ENCODE measurements at regions not wholly inside any gene's neighbourhood (a gene's known extent, or its start where the extent isn't known, plus 50 kb on each side); places are given as distances from the start of the nearest gene placed in this dataset.
A peak's percentile ranks its signal among the peaks of the same experiment; 100 is the strongest.
"Not testable (repeated sequence)": the region's sequence is repeated elsewhere in the genome, so short reads cannot be mapped to it uniquely, and the experiment has no call there.

DNA sequence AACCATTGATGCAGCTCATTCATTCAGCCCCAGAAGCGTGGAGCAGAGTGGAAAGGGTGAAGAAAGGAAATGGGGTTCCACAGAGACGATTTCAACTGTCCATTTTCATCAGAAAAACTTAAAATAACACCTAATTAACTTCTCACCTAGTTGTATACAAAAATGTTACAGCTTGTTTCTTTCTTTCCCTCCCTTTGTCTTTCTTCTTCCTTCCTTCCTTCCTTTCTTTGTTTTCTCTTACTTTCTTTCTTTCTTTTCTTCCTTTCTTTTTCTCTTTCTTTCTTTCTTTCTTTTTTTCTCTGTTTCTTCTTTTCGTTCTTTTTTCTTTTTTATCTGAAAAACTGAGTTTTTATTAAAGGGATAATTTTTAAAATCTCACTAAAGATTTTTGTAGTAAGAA, 105.9 kb upstream of the GNAI1 start:
- Histone ChIP-seq H3K79me2 (no peaks in the 10 kb centered on the region), H2AFZ (no peak overlapping the region), H3K27ac (no peak overlapping the region), H3K36me3 (replicated peaks; ENCODE audit: insufficient read depth, low read depth) (no peaks in the 10 kb centered on the region), H3K4me2 (no peak overlapping the region), H3K9me2 (replicated peaks; ENCODE audit: insufficient read depth) (no peaks in the 10 kb centered on the region), H3K4me3 (no peak overlapping the region), H3K27me3 (no peaks in the 10 kb centered on the region), H3K9me3 (ENCODE audit: low read depth) (no peaks in the 10 kb centered on the region), H3K4me1 (ENCODE audit: insufficient read depth) (no peaks in the 10 kb centered on the region), H4K20me1 (ENCODE audit: insufficient read depth, poor library complexity, severe bottlenecking) (no peaks in the 10 kb centered on the region)
- WGBS (ENCODE audit: low lambda C conversion rate, missing lambda C conversion rate), result 76% methylated on average over 3 of the region's 3 CpGs
- no peak for DNase-seq (ENCODE audit: low spot score)
- no peak for TF ChIP-seq EZH2 (IDR thresholded peaks at IDR 0.05; ENCODE audit: borderline replicate concordance)
- TF ChIP-seq, protein P1, sequence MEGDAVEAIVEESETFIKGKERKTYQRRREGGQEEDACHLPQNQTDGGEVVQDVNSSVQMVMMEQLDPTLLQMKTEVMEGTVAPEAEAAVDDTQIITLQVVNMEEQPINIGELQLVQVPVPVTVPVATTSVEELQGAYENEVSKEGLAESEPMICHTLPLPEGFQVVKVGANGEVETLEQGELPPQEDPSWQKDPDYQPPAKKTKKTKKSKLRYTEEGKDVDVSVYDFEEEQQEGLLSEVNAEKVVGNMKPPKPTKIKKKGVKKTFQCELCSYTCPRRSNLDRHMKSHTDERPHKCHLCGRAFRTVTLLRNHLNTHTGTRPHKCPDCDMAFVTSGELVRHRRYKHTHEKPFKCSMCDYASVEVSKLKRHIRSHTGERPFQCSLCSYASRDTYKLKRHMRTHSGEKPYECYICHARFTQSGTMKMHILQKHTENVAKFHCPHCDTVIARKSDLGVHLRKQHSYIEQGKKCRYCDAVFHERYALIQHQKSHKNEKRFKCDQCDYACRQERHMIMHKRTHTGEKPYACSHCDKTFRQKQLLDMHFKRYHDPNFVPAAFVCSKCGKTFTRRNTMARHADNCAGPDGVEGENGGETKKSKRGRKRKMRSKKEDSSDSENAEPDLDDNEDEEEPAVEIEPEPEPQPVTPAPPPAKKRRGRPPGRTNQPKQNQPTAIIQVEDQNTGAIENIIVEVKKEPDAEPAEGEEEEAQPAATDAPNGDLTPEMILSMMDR (IDR thresholded peaks at IDR 0.05; ENCODE audit: poor library complexity), result no peak
- no peak for TF ChIP-seq EZH2phosphoT487 (IDR thresholded peaks at IDR 0.05; ENCODE audit: low read depth, severe bottlenecking, unreplicated experiment)

DNA sequence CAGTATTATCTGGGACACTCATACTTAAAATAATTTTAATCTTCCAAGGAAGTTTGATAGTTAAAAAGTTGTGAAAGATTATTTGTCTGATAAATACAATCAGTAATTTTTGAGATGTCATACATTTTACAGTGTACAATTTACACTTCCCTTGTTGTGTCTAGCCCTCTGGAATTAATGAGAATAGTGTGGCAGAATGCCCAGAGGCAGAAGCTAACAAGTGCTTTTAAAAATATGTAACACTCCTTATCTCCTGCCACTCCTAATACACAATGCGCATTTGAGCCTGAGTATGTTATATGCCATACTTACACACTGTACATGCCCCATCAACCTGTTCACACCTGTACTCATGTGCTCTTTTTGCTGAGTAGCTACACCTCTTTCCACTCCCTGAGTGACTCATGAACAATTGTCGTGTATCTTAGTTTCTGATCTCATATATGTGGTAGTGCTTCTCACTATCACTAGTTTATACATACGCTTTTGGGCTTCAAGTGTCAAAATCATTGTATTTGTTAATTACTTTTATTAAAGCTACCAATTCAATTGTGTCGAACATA, 106.9 kb upstream of the GNAI1 start:
- Histone ChIP-seq H3K4me3 (no peak overlapping the region), H3K36me3 (replicated peaks; ENCODE audit: insufficient read depth, low read depth) (no peaks in the 10 kb centered on the region), H3K79me2 (no peaks in the 10 kb centered on the region), H4K20me1 (ENCODE audit: insufficient read depth, poor library complexity, severe bottlenecking) (no peaks in the 10 kb centered on the region), H3K9me3 (ENCODE audit: low read depth) (no peaks in the 10 kb centered on the region), H3K27me3 (no peaks in the 10 kb centered on the region), H3K9me2 (replicated peaks; ENCODE audit: insufficient read depth) (no peaks in the 10 kb centered on the region), H2AFZ (no peak overlapping the region), H3K27ac (no peak overlapping the region), H3K4me1 (ENCODE audit: insufficient read depth) (no peaks in the 10 kb centered on the region), H3K4me2 (no peak overlapping the region)
- DNase-seq (ENCODE audit: low spot score), result no peak
- TF ChIP-seq, protein P1 (IDR thresholded peaks at IDR 0.05; ENCODE audit: poor library complexity), result no peak
- TF ChIP-seq EZH2phosphoT487 (IDR thresholded peaks at IDR 0.05; ENCODE audit: low read depth, severe bottlenecking, unreplicated experiment), result no peak
- no peak for TF ChIP-seq EZH2 (IDR thresholded peaks at IDR 0.05; ENCODE audit: borderline replicate concordance)
- WGBS (ENCODE audit: low lambda C conversion rate, missing lambda C conversion rate), result 91% methylated on average over 4 of the region's 4 CpGs

DNA sequence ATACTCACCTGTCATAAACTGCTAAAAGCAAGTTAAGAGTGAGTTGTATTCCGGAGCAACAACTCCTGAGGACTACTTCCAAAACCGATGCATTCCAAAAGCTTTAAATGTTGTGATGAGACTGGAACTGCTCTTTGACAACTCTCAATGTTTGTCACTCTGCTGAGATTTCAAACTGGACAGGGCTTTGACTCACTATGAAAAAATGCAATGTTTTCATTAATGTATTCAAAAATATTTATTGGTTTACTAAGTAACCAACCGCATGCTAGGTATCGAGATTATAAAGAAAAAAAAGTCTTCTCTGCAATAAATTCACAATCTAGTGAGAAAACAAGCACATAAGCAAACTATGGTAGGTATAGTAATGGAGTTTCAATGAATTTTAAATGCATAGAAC, 107.9 kb upstream of the GNAI1 start:
- 89% methylated on average over 4 of the region's 4 CpGs for WGBS (ENCODE audit: low lambda C conversion rate, missing lambda C conversion rate)
- H3K36me3 ChIP-seq (replicated peaks; ENCODE audit: insufficient read depth, low read depth), result no peaks in the 10 kb centered on the region
- no peak for DNase-seq (ENCODE audit: low spot score)
- H3K9me2 ChIP-seq (replicated peaks; ENCODE audit: insufficient read depth), result no peaks in the 10 kb centered on the region
- H3K4me2 ChIP-seq, result no peak overlapping the region
- no peaks in the 10 kb centered on the region for H3K4me1 ChIP-seq (ENCODE audit: insufficient read depth)
- no peaks in the 10 kb centered on the region for H3K27me3 ChIP-seq
- H4K20me1 ChIP-seq (ENCODE audit: insufficient read depth, poor library complexity, severe bottlenecking), result no peaks in the 10 kb centered on the region
- no peak overlapping the region for H2AFZ ChIP-seq
- no peaks in the 10 kb centered on the region for H3K9me3 ChIP-seq (ENCODE audit: low read depth)
- TF ChIP-seq, protein P1 (IDR thresholded peaks at IDR 0.05; ENCODE audit: poor library complexity), result no peak
- no peak for TF ChIP-seq EZH2 (IDR thresholded peaks at IDR 0.05; ENCODE audit: borderline replicate concordance)
- TF ChIP-seq EZH2phosphoT487 (IDR thresholded peaks at IDR 0.05; ENCODE audit: low read depth, severe bottlenecking, unreplicated experiment), result no peak
- no peak overlapping the region for H3K27ac ChIP-seq
- H3K4me3 ChIP-seq, result no peak overlapping the region
- no peaks in the 10 kb centered on the region for H3K79me2 ChIP-seq

DNA sequence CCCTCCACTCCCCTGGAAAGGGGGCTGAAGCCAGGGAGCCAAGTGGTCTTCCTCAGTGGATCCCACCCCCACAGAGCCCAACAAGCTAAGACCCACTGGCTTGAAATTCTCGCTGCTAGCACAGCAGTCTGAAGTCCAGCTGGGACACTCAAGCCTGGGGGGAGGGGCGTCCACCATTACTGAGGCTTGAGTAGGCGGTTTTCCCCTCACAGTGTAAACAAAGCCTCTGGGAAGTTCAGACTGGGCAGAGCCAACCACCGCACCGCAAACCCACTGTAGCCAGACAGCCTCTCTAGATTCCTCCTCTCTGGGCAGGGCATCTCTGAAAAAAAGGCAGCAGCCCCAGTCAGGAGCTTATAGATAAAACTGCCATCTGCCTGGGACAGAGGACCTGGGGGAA, 114.4 kb upstream of the GNAI1 start:
- not testable (repeated sequence) for H3K4me1 ChIP-seq (ENCODE audit: insufficient read depth); H3K9me2 ChIP-seq (replicated peaks; ENCODE audit: insufficient read depth); H3K79me2 ChIP-seq; H3K9me3 ChIP-seq (ENCODE audit: low read depth); H4K20me1 ChIP-seq (ENCODE audit: insufficient read depth, poor library complexity, severe bottlenecking); H3K27ac ChIP-seq; H3K4me3 ChIP-seq; H3K27me3 ChIP-seq; H2AFZ ChIP-seq; H3K36me3 ChIP-seq (replicated peaks; ENCODE audit: insufficient read depth, low read depth)
- peak; percentile 51 for DNase-seq (ENCODE audit: low spot score)
- peak overlapping the region; percentile 51 for H3K4me2 ChIP-seq
- 63% methylated on average over 4 of the region's 5 CpGs for WGBS (ENCODE audit: low lambda C conversion rate, missing lambda C conversion rate)

DNA sequence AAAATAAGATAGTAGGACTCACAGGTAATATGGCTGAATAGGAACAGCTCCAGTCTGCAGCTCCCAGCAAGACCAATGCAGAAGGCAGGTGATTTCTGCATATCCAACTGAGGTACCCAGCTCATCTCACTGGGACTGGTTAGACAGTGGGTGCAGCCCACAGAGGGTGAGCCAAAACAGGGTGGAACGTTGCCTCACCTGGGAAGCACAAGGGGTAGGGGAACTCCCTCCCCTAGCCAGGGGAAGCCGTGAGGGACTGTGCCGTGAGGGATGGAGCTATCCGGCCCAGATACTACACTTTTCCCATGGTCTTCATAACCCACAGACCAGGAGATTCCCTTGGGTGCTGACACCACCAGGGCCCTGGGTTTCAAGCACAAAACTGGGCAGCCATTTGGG, 114.8 kb upstream of the GNAI1 start:
- not testable (repeated sequence) for H2AFZ ChIP-seq; H3K36me3 ChIP-seq (replicated peaks; ENCODE audit: insufficient read depth, low read depth); H3K9me3 ChIP-seq (ENCODE audit: low read depth); DNase-seq (ENCODE audit: low spot score); H3K79me2 ChIP-seq; H3K9me2 ChIP-seq (replicated peaks; ENCODE audit: insufficient read depth); H4K20me1 ChIP-seq (ENCODE audit: insufficient read depth, poor library complexity, severe bottlenecking); H3K27ac ChIP-seq; H3K4me1 ChIP-seq (ENCODE audit: insufficient read depth); H3K4me3 ChIP-seq; H3K27me3 ChIP-seq
- H3K4me2 ChIP-seq, result peak overlapping the region; percentile 51
- 90% methylated on average over 4 of the region's 4 CpGs for WGBS (ENCODE audit: low lambda C conversion rate, missing lambda C conversion rate)

Data from hepatocyte (in vitro differentiated cells).